Upper lobe of left lung (tissue), 4 donors: ENCODE measurements at regions not wholly inside any gene's neighbourhood (a gene's known extent, or its start where the extent isn't known, plus 50 kb on each side); places are given as distances from the start of the nearest gene placed in this dataset.

Experiments
- CTCF ChIP-seq, 6 experiments: fragments of 450-650 bp in 4 of 6; fragments of 200-600 bp in 2 of 6; sonication (generic) in 2 of 6; IDR thresholded peaks; one replicate each; pipeline ENCODE4 v1.5.1; 2016 to 2019; ENCODE audit warnings: antibody characterized with exemption in 6 of 6
- EP300 ChIP-seq, 4 donors: sonication (generic); formaldehyde crosslinking; IDR thresholded peaks; one replicate each; pipeline ENCODE4 v1.5.1; 2017; ENCODE audit warnings: antibody characterized with exemption in 4 of 4, control low read depth in 2 of 4
- POLR2AphosphoS5 ChIP-seq, 2 donors: sonication (generic); formaldehyde crosslinking; IDR thresholded peaks; one replicate each; pipeline ENCODE4 v1.5.1; 2017; ENCODE audit warnings: antibody characterized with exemption in 2 of 2

GRCh38 chr4:188432328-188432727 is 293.1 kb downstream of the TRIML1 start:
- TF ChIP-seq POLR2AphosphoS5 (IDR thresholded peaks at IDR 0.05) (no peak), CTCF (IDR thresholded peaks at IDR 0.05) (no peak), EP300 (IDR thresholded peaks at IDR 0.05) (no peak)
